Pancreas (tissue), 10 donors: ENCODE measurements at regions not wholly inside any gene's neighbourhood (a gene's known extent, or its start where the extent isn't known, plus 50 kb on each side); places are given as distances from the start of the nearest gene placed in this dataset.

Source experiments
- ATAC-seq, 4 donors: fragments of 200-7000 bp; cut with Tn5 transposase; one replicate each; pipeline versions ENCODE4 v1.8.0 to v1.9.1; 2020; ENCODE audit warnings: mild to moderate bottlenecking in 4 of 4, moderate library complexity in 4 of 4
- DNase-seq, 6 donors: peaks; one replicate each; pipeline ENCODE4 v3.0.0-alpha.2; 2020
- FAIRE-seq: peaks from 2 replicates; lab custom pipeline; 2012; peaks lifted over from hg19 to GRCh38; lab: Jason Lieb, UNC
- H3K27ac ChIP-seq, 4 donors: fragments of 200-600 bp; sonication (generic); 1 replicate in 3 of 4; 2 replicates in 1 of 4; pipeline versions ENCODE4 v1.5.0 to v1.8.0; 2020
- H3K27me3 ChIP-seq, 4 donors: fragments of 200-600 bp; one replicate each; pipeline ENCODE4 v1.8.0; 2021
- H3K36me3 ChIP-seq, 3 donors: fragments of 200-600 bp; sonication (generic) in 1 of 3; one replicate each; pipeline versions ENCODE4 v1.5.0 to v1.8.0; 2020 to 2021
- H3K4me1 ChIP-seq, 3 donors: fragments of 200-600 bp; one replicate each; pipeline ENCODE4 v1.8.0; 2021
- H3K4me3 ChIP-seq, 4 donors: fragments of 200-600 bp; sonication (generic) in 2 of 4; one replicate each; pipeline versions ENCODE4 v1.5.0 to v1.8.0; 2020 to 2021
- H3K9me3 ChIP-seq, 4 donors: fragments of 200-600 bp; one replicate each; pipeline ENCODE4 v1.8.0; 2021
- WGBS, 2 donors: extraction: QIAGEN DNeasy Blood & Tissue Kit; methylation state at CpG; one replicate each; pipeline ENCODE4 v1.1.7; 2013; 5-methylcytosine and 5-hydroxymethylcytosine counted together
- intact Hi-C, 3 donors: fragments of 100-400 bp; cut with DNase I; formaldehyde crosslinking; loops; one replicate each; pipeline versions ENCODE4 v1.11.1 to v1.14.2; 2022
- TF ChIP-seq, protein P1 (sequence below), 4 donors: fragments of 200-600 bp; sonication (generic) in 3 of 4; IDR thresholded peaks; one replicate each; pipeline versions ENCODE4 v1.5.0 to v1.8.0; 2021; ENCODE audit warnings: antibody characterized with exemption in 4 of 4
- donor health status: healthy with polysubstance abuse.
- donor health status: DM: no; HTN: no; CAD: no; lungs with moderate emphysema.
- donor health status: DM: no; HTN: no; CAD: no.
- donor health status: control.
- donor health status: control.
- donor health status: Bipolar disorder and iron deficiency.
- donor health status: DM: yes; HTN: yes; CAD: no.
- donor health status: DM: no; HTN: no; CAD: no.
- donor health status: DM: no; HTN: no; CAD: no.
- donor health status: DM: yes; HTN: yes; CAD: no.

DNA sequence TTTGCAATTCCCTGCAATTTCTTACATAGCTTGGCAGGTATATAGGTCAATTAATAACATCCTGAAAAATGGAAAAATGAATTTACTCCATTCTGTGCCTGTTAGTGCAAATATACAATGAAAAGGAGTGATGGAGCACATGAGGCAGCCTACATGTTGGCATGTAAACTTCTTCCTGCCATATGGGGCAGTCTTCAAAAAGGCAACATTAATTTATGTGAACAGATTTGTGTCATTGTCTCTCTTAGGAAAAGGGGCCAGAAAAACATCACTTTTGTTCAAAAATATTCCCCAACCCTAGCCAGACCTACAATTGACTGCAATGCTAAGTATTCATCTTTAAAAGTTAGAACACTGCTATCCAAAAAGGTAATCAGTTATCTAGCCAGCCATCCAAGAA lies 332.2 kb downstream of the TBC1D4 start:
- Histone ChIP-seq H3K36me3 (no peaks in the 10 kb centered on the region), H3K4me1 (no peaks in the 10 kb centered on the region), H3K27me3 (no peaks in the 10 kb centered on the region), H3K9me3 (no peaks in the 10 kb centered on the region), H3K4me3 (no peak overlapping the region), H3K27ac (no peak overlapping the region)
- TF ChIP-seq, protein P1, sequence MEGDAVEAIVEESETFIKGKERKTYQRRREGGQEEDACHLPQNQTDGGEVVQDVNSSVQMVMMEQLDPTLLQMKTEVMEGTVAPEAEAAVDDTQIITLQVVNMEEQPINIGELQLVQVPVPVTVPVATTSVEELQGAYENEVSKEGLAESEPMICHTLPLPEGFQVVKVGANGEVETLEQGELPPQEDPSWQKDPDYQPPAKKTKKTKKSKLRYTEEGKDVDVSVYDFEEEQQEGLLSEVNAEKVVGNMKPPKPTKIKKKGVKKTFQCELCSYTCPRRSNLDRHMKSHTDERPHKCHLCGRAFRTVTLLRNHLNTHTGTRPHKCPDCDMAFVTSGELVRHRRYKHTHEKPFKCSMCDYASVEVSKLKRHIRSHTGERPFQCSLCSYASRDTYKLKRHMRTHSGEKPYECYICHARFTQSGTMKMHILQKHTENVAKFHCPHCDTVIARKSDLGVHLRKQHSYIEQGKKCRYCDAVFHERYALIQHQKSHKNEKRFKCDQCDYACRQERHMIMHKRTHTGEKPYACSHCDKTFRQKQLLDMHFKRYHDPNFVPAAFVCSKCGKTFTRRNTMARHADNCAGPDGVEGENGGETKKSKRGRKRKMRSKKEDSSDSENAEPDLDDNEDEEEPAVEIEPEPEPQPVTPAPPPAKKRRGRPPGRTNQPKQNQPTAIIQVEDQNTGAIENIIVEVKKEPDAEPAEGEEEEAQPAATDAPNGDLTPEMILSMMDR (IDR thresholded peaks at IDR 0.05) = no peak
- intact Hi-C loops = no loop called here
- ATAC-seq (no peak), FAIRE-seq (no peak), DNase-seq (no peak)

DNA sequence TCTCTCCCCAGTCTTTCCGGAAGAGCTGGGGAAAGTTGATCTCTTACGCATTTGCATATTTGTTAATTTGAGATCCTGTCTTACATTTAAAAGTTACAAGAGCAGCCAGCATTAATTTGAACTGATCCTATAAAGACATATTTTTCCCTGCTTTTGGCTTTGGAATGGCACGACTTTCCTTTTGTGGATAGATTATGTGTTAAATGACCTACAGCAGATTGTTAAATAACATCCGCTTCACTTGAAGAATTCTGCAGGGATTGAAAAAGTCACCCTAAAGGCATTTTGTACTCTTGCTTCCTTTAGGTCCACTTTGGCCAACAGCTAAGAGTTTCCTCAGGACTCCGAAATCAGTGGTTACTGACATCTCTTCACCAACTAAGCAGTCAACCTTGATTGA lies 334.0 kb downstream of the TBC1D4 start:
- TF ChIP-seq, protein P1 (IDR thresholded peaks at IDR 0.05) = no peak
- FAIRE-seq = no peak
- intact Hi-C loops = no loop called here
- ATAC-seq = no peak
- Histone ChIP-seq H3K4me1 (no peaks in the 10 kb centered on the region), H3K27me3 (no peaks in the 10 kb centered on the region), H3K27ac (no peak overlapping the region), H3K4me3 (no peak overlapping the region), H3K9me3 (no peaks in the 10 kb centered on the region), H3K36me3 (no peaks in the 10 kb centered on the region)
- 70% methylated on average over 5 of the region's 5 CpGs for WGBS, 2 donors
- no peak for DNase-seq

DNA sequence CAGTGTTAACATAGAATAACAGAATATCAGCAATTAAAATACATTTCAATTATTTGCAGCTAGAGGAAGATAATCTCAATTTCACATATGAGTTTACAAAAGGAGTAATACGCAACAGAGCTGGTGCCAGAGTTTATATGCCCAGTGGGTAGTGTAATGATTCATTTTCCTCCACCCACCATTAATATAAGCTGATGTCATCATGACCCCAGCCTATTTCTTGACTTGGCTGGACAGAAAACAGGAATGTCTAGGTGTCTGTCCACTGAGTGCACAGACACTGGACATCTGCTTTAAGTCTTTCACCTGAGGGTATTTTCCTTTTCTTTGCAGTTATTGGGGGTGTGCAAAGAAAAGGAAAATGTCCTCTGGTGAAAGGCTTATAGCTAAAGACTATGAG lies 335.5 kb downstream of the TBC1D4 start:
- Histone ChIP-seq H3K4me3 (no peak overlapping the region), H3K9me3 (no peaks in the 10 kb centered on the region), H3K27ac (no peak overlapping the region), H3K4me1 (no peaks in the 10 kb centered on the region), H3K36me3 (no peaks in the 10 kb centered on the region), H3K27me3 (no peaks in the 10 kb centered on the region)
- WGBS, 2 donors = 74 to 91% methylated on average over 1 of the region's 1 CpG
- TF ChIP-seq, protein P1 (IDR thresholded peaks at IDR 0.05) = no peak
- ATAC-seq (no peak), DNase-seq (no peak), FAIRE-seq (no peak)
- intact Hi-C loops = no loop called here

DNA sequence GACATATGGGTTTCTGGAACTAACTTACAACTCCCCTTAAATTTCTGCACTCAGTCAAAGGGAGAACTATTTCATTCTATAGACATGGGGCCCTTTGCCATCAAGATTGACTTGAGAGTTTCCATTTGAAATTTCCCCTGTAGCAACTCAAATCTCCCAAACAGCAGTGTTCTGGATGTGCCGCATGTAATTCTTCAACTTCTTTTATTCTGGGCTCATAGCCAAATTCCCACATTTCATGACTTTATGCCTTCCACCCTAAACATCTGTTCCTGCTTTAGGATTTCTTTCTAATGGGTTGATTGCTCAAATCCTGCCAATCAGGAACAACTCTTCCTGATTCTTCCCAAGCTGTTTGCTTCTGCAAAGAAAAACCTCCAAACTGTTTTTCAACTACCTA lies 336.0 kb downstream of the TBC1D4 start:
- Histone ChIP-seq H3K4me1 (no peaks in the 10 kb centered on the region), H3K27me3 (no peaks in the 10 kb centered on the region), H3K27ac (no peak overlapping the region), H3K36me3 (no peaks in the 10 kb centered on the region), H3K9me3 (no peaks in the 10 kb centered on the region), H3K4me3 (no peak overlapping the region)
- DNase-seq (no peak), FAIRE-seq (no peak), ATAC-seq (no peak)
- WGBS, 2 donors = 58 to 59% methylated on average over 1 of the region's 1 CpG
- intact Hi-C loops = no loop called here
- TF ChIP-seq, protein P1 (IDR thresholded peaks at IDR 0.05) = no peak

DNA sequence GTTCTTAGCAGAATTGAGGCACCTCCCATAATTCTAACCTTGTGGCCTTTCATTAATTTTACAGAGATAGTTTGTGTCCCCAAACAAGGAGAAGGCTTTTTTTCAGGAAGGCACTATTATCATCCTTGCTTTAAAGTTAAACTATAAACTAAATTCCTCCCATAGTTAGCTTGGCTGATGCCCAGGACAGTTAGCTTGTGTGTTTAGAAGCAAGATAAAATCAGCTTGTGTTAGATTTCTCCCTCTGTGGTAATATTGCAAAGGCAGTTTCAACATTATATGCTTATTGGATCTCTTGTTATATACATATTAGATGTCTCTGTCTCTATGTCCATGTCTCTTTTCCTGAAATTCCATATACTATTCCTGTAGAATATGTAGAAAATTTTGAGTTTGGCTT lies 342.7 kb downstream of the TBC1D4 start:
- TF ChIP-seq, protein P1 (IDR thresholded peaks at IDR 0.05) = no peak
- Histone ChIP-seq H3K9me3 (no peaks in the 10 kb centered on the region), H3K4me1 (no peaks in the 10 kb centered on the region), H3K27me3 (no peaks in the 10 kb centered on the region), H3K27ac (no peak overlapping the region), H3K36me3 (no peaks in the 10 kb centered on the region), H3K4me3 (no peak overlapping the region)
- DNase-seq (no peak), ATAC-seq (no peak), FAIRE-seq (no peak)
- intact Hi-C loops = no loop called here
